ENCODE measurements at regions not wholly inside any gene's neighbourhood (a gene's known extent, or its start where the extent isn't known, plus 50 kb on each side); places are given as distances from the start of the nearest gene placed in this dataset.

DNA sequence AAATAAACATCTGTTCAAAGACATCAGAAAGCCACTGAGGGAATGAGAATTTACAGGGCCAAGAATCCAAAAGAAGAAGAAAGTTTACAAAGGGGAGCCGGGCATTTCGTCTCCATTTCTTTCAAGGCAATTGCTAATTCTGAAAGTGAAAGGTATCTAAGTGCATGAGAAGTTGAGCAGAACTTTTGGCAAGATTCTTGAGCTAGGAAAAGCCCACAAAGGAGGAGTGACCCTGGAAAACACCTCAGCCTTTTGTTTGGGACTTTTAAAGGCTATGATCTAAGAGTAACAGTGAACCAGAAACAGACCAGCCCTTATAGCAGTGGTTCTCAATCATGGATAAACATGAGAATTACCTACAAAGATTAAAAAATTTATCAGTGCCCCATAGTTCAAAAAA is 87.4 kb downstream of the MDH1 start:
- no peak overlapping the region for H3K4me3 ChIP-seq
- in situ Hi-C loops (cut with MboI; ENCODE audit: low sequenced_read_pairs in 4 of 4) = loop anchor here in 1 of 4 donors (25.0 kb wide), 2 partner anchors 186 to 461 kb away; partner anchors contain the start of gene PELI1
- H3K27me3 ChIP-seq = no peaks in the 10 kb centered on the region
- ATAC-seq = peak in 1 of 2 donors; percentile 25
- intact Hi-C loops (cut with DNase I; ENCODE audit: low total_unique reads) = no loop called here
- TF ChIP-seq POLR2A (IDR thresholded peaks at IDR 0.05) = no peak
- TF ChIP-seq, protein P1, sequence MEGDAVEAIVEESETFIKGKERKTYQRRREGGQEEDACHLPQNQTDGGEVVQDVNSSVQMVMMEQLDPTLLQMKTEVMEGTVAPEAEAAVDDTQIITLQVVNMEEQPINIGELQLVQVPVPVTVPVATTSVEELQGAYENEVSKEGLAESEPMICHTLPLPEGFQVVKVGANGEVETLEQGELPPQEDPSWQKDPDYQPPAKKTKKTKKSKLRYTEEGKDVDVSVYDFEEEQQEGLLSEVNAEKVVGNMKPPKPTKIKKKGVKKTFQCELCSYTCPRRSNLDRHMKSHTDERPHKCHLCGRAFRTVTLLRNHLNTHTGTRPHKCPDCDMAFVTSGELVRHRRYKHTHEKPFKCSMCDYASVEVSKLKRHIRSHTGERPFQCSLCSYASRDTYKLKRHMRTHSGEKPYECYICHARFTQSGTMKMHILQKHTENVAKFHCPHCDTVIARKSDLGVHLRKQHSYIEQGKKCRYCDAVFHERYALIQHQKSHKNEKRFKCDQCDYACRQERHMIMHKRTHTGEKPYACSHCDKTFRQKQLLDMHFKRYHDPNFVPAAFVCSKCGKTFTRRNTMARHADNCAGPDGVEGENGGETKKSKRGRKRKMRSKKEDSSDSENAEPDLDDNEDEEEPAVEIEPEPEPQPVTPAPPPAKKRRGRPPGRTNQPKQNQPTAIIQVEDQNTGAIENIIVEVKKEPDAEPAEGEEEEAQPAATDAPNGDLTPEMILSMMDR (IDR thresholded peaks at IDR 0.05 in 4 of 5, conservative IDR thresholded peaks at IDR 0.05 in 1 of 5) = no peak
- H3K27ac ChIP-seq = no peak overlapping the region
- no peaks in the 10 kb centered on the region for H3K36me3 ChIP-seq
- peaks cover 6 to 11% of the 10 kb centered on the region in 2 donors for H3K4me1 ChIP-seq
- H3K9me3 ChIP-seq = no peaks in the 10 kb centered on the region
- DNase-seq = no peak

DNA sequence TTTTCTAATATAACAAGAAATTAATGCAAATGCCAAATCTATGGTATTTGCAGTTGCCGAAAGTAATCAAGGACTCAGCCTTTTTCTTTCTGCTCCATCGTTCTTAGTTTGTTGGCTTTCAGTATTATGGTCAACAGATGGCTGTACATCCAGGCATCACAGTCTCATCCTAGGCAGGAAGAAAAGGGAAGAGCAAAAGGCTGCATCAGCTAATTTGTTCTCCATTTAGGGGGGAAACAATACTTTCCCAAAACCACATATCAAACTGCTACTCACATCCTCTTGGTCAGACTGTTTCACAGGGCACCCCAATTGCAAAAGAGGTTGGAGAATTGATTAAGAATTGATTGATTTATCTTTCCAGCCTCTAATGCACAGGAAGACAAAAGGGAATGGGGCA is 89.3 kb downstream of the MDH1 start:
- H3K27ac ChIP-seq = no peak overlapping the region
- no peaks in the 10 kb centered on the region for H3K27me3 ChIP-seq
- intact Hi-C loops (cut with DNase I; ENCODE audit: low total_unique reads) (no loop called here), in situ Hi-C loops (cut with MboI; ENCODE audit: low sequenced_read_pairs in 4 of 4) (loop anchor here in 1 of 4 donors (25.0 kb wide), 2 partner anchors 184 to 459 kb away; partner anchors contain the start of gene PELI1)
- ATAC-seq = no peak
- H3K36me3 ChIP-seq = no peaks in the 10 kb centered on the region
- no peak overlapping the region for H3K4me3 ChIP-seq
- no peaks in the 10 kb centered on the region for H3K9me3 ChIP-seq
- DNase-seq = no peak
- H3K4me1 ChIP-seq = peaks cover 7 to 12% of the 10 kb centered on the region in 2 donors
- TF ChIP-seq, protein P1 (IDR thresholded peaks at IDR 0.05 in 4 of 5, conservative IDR thresholded peaks at IDR 0.05 in 1 of 5) = no peak
- no peak for TF ChIP-seq POLR2A (IDR thresholded peaks at IDR 0.05)

DNA sequence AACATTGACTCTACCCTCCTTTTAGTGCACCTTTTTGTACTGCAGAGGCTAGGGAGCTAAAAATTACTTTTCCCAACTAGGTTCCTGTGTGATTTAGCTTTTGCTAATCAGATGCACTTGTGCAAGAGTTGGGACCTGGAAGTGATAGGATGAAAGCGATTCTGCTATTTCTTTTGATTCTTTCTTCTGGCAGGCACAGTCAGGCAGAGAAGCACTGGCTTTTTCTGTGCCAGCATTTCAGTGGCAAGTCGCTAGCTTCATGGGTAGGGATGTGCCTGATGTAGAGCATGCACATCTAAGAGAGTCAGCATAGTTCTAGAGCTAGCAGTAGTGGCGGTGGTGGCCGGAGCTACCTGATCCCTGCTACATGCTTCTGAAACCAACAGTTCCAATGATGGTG is 89.8 kb downstream of the MDH1 start:
- TF ChIP-seq POLR2A (IDR thresholded peaks at IDR 0.05) = no peak
- TF ChIP-seq, protein P1 (IDR thresholded peaks at IDR 0.05 in 4 of 5, conservative IDR thresholded peaks at IDR 0.05 in 1 of 5) = no peak
- H3K4me3 ChIP-seq = no peak overlapping the region
- H3K9me3 ChIP-seq = no peaks in the 10 kb centered on the region
- H3K36me3 ChIP-seq = no peaks in the 10 kb centered on the region
- H3K27ac ChIP-seq = no peak overlapping the region
- no peak for DNase-seq
- H3K27me3 ChIP-seq = no peaks in the 10 kb centered on the region
- no peak for ATAC-seq
- H3K4me1 ChIP-seq = peaks cover 7 to 12% of the 10 kb centered on the region in 2 donors
- in situ Hi-C loops (cut with MboI; ENCODE audit: low sequenced_read_pairs in 4 of 4) = loop anchor here in 1 of 4 donors (25.0 kb wide), 2 partner anchors 184 to 459 kb away; partner anchors contain the start of gene PELI1
- intact Hi-C loops (cut with DNase I; ENCODE audit: low total_unique reads) = no loop called here

DNA sequence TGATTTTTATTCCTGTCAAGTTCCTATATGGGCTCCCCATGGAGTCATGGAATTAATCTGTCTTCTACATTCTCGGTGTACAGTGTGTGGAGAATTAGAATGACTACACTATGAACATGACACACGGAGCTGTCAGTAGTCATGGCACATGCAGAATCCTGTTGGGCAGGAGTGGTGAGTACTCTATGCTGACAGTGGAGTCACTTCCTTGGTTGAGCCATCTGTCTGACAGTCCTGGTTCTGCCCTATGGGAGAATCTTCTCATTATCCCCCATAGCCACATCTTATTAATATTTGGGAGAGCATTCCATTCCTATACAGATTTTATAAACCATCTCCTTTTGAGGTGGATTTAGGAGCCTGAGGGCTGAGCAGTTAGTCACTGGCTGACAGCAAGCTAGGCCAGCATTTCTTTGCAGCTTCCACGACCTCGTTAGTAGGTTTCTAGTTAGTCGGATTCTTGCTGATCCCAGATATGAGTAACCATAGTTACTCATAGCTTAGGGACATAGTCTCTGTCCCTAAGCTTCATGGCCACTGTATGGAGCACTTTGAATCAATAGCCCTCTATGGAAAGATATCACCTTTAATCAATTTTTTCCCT is 90.6 kb downstream of the MDH1 start:
- Histone ChIP-seq H3K27me3 (no peaks in the 10 kb centered on the region), H3K9me3 (no peaks in the 10 kb centered on the region), H3K4me3 (no peak overlapping the region), H3K36me3 (no peaks in the 10 kb centered on the region), H3K4me1 (peaks cover 7 to 12% of the 10 kb centered on the region in 2 donors), H3K27ac (no peak overlapping the region)
- DNase-seq (no peak), ATAC-seq (no peak)
- TF ChIP-seq POLR2A (IDR thresholded peaks at IDR 0.05) = no peak
- TF ChIP-seq, protein P1 (IDR thresholded peaks at IDR 0.05 in 4 of 5, conservative IDR thresholded peaks at IDR 0.05 in 1 of 5) = no peak
- intact Hi-C loops (cut with DNase I; ENCODE audit: low total_unique reads) (no loop called here), in situ Hi-C loops (cut with MboI; ENCODE audit: low sequenced_read_pairs in 4 of 4) (loop anchor here in 1 of 4 donors (25.0 kb wide), 2 partner anchors 183 to 458 kb away; partner anchors contain the start of gene PELI1)

Measured in gastrocnemius medialis (tissue), 4 donors.